ENCODE measurements at regions not wholly inside any gene's neighbourhood (a gene's known extent, or its start where the extent isn't known, plus 50 kb on each side); places are given as distances from the start of the nearest gene placed in this dataset.

- POLR2A ChIA-PET (ENCODE audit: partially characterized antibody) = no interaction called here
- FAIRE-seq = no peak
Measured at GRCh38 chr7:85896531-85896930, 709.7 kb upstream of the SEMA3D start.

More at GRCh38 chr7:85896531-85896930, 709.7 kb upstream of the SEMA3D start:
- no peak for TF ChIP-seq BACH1 (IDR thresholded peaks at IDR 0.05; ENCODE audit: low read length)
- TF ChIP-seq NRF1 (IDR thresholded peaks at IDR 0.05; ENCODE audit: low read depth, low read length) = no peak
- TF ChIP-seq ATF3 (IDR thresholded peaks at IDR 0.05; ENCODE audit: insufficient read depth, low read depth, low read length) = no peak
- TF ChIP-seq, protein P1, sequence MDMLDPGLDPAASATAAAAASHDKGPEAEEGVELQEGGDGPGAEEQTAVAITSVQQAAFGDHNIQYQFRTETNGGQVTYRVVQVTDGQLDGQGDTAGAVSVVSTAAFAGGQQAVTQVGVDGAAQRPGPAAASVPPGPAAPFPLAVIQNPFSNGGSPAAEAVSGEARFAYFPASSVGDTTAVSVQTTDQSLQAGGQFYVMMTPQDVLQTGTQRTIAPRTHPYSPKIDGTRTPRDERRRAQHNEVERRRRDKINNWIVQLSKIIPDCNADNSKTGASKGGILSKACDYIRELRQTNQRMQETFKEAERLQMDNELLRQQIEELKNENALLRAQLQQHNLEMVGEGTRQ (IDR thresholded peaks at IDR 0.05; ENCODE audit: low read length) = no peak
- TF ChIP-seq RNF2 (IDR thresholded peaks at IDR 0.05; ENCODE audit: borderline replicate concordance, low read depth, low read length, missing control alignments, poor library complexity, severe bottlenecking) = no peak
- no peak for TF ChIP-seq TBP (IDR thresholded peaks at IDR 0.05; ENCODE audit: low read depth, low read length)
- TF ChIP-seq POU5F1 (IDR thresholded peaks at IDR 0.05; ENCODE audit: low read depth, low read length) = no peak
- Histone ChIP-seq H3K23me2 (ENCODE audit: low read depth, low read length) (no peaks in the 10 kb centered on the region; the same call in 1 of the 2 replicates), H2BK15ac (ENCODE audit: low read length) (no peak overlapping the region), H3K4me3 (ENCODE audit: extremely low read depth in 1 of 4, insufficient read depth in 2 of 4, low read depth in 3 of 4, low read length in 4 of 4) (no peak overlapping the region), H3K4me1 (replicated peaks in 1 of 4; ENCODE audit: control insufficient read depth in 3 of 4, insufficient read depth in 4 of 4, low read length in 3 of 4) (no peaks in the 10 kb centered on the region), H2BK12ac (ENCODE audit: low read depth, low read length) (no peak overlapping the region), H2BK120ac (replicated peaks; ENCODE audit: low read depth, low read length) (no peak overlapping the region), H3K36me3 (ENCODE audit: control insufficient read depth in 2 of 4, insufficient read depth in 4 of 4, low read length in 3 of 4) (no peaks in the 10 kb centered on the region), H2AK5ac (ENCODE audit: low read depth, low read length) (no peak overlapping the region), H3K27me3 (replicated peaks in 1 of 4; ENCODE audit: control insufficient read depth in 3 of 4, extremely low read depth in 1 of 4, insufficient read depth in 3 of 4, low read length in 3 of 4) (no peaks in the 10 kb centered on the region), H4K8ac (ENCODE audit: extremely low read depth, insufficient read depth, low read length) (no peak overlapping the region), H3K4me2 (ENCODE audit: insufficient read depth in 1 of 2, low read depth in 2 of 2, low read length in 2 of 2) (no peak overlapping the region), H3K56ac (replicated peaks; ENCODE audit: insufficient read length, low read depth, low read length) (no peak overlapping the region), H4K20me1 (replicated peaks in 1 of 2; ENCODE audit: control insufficient read depth in 1 of 2, insufficient read depth in 2 of 2, low read length in 2 of 2) (no peaks in the 10 kb centered on the region), H4K5ac (ENCODE audit: insufficient read length, low read depth, low read length) (no peak overlapping the region), H3K23ac (ENCODE audit: insufficient read length) (no peak overlapping the region), H3K4ac (replicated peaks; ENCODE audit: insufficient read length, low read depth, low read length) (no peak overlapping the region), H2AFZ (ENCODE audit: low read length) (no peak overlapping the region), H3K9ac (replicated peaks in 1 of 4; ENCODE audit: extremely low read depth in 1 of 4, low read depth in 3 of 4, low read length in 3 of 4) (no peak overlapping the region), H2BK5ac (ENCODE audit: low read depth, low read length) (no peak overlapping the region), H3K27ac (ENCODE audit: low read depth, low read length) (no peak overlapping the region), H4K91ac (replicated peaks; ENCODE audit: insufficient read length, low read length) (no peak overlapping the region), H3K9me3 (ENCODE audit: insufficient read depth in 2 of 2, low read depth in 1 of 2, low read length in 1 of 2) (no peaks in the 10 kb centered on the region), H3K18ac (ENCODE audit: extremely low read depth, low read length) (no peak overlapping the region), H3K79me1 (ENCODE audit: low read depth, low read length) (no peaks in the 10 kb centered on the region), H3K79me2 (ENCODE audit: control insufficient read depth in 1 of 2, insufficient read depth in 2 of 2, low read length in 2 of 2) (no peaks in the 10 kb centered on the region), H3K14ac (ENCODE audit: insufficient read length) (no peak overlapping the region), H2BK20ac (ENCODE audit: low read length) (no peak overlapping the region)
- CTCF ChIA-PET (ENCODE audit: partially characterized antibody) = interaction anchor here (1.6 to 2.0 kb wide), 2 partner anchors 9 to 573 kb away, joined by 5 to 6 read pairs; no protein-coding TSS in a partner anchor
- DNase-seq (ENCODE audit: low read depth in 1 of 2, low spot score in 2 of 2) = no peak

Measured in H1 (cell line).